ENCODE measurements at regions not wholly inside any gene's neighbourhood (a gene's known extent, or its start where the extent isn't known, plus 50 kb on each side); places are given as distances from the start of the nearest gene placed in this dataset.

- H3K27ac ChIP-seq: no peak overlapping the region
- DNase-seq (ENCODE audit: low spot score): no peak
- ChIA-PET CTCF (interaction anchor here (0.7 kb wide), 1 partner anchor 37 kb away, joined by 4 read pairs; no protein-coding TSS in a partner anchor), POLR2A (ENCODE audit: low non-redundant PET) (no interaction called here)
- no peak for TF ChIP-seq CTCF (conservative IDR thresholded peaks at IDR 0.05; ENCODE audit: low read depth)
Measured at GRCh38 chr5:33273985-33274384, 166.8 kb upstream of the TARS1 start.

DNA sequence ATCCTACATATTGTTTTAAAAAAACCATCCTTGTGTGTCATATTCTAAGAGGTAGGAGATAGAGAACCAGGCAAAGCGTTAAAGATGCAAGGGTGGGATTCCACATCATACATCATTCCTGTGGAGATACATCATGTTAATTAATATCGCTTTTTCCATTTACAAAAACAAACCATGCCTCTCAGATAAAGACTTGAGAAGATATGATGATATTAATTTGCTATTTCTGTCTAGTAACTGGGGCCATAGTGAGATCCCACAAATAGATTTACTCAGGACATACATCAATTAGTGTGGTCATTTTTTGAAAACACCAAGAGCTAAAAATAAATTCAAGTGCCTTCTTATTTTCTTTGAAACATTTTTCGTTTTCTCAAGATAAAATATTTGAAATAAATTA is 165.4 kb upstream of the TARS1 start:
- H3K27ac ChIP-seq: no peak overlapping the region
- ChIA-PET CTCF (interaction anchor here (0.7 kb wide), 1 partner anchor 8 kb away, joined by 3 read pairs; no protein-coding TSS in a partner anchor), POLR2A (ENCODE audit: low non-redundant PET) (no interaction called here)
- no peak for TF ChIP-seq CTCF (conservative IDR thresholded peaks at IDR 0.05; ENCODE audit: low read depth)
- no peak for DNase-seq (ENCODE audit: low spot score)

DNA sequence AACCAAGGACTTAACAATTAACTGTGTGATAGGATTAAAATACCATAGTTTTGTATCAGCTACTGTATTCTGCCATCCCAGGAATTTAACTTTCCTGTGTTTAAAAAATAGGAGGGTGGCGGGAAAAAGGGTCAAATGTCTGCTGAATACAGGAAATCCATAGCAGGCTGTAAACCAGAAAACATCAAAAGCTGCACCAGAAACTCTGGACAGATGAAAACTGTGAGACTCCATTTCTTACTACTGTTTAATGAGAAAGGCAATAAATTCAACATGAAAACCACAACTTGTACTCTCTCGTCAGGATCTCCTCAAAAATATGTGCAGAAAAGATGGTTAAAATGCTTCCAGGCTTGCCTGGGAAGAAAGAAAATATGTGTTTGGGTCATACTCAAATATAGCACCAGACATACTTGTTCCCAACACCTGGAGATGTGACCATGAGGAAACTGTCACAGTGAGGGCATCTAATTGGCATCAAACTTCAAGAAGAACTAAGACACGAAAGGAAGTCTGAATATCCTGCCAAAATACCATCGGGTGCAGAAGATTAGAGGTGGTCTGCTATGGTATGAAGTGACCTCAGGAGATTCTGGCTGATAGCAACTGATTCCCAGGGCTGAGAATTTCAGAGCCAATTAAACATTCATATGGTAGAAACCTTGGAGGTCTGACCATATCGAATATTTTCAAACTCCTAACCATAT is 164.7 kb upstream of the TARS1 start:
- ChIA-PET CTCF (no interaction called here), POLR2A (ENCODE audit: low non-redundant PET) (no interaction called here)
- no peak overlapping the region for H3K27ac ChIP-seq
- no peak for DNase-seq (ENCODE audit: low spot score)
- TF ChIP-seq CTCF (conservative IDR thresholded peaks at IDR 0.05; ENCODE audit: low read depth): no peak

GRCh38 chr5:33276628-33276950 is 164.2 kb upstream of the TARS1 start:
- ChIA-PET POLR2A (ENCODE audit: low non-redundant PET) (no interaction called here), CTCF (no interaction called here)
- no peak for DNase-seq (ENCODE audit: low spot score)
- no peak for TF ChIP-seq CTCF (conservative IDR thresholded peaks at IDR 0.05; ENCODE audit: low read depth)
- H3K27ac ChIP-seq: no peak overlapping the region

DNA sequence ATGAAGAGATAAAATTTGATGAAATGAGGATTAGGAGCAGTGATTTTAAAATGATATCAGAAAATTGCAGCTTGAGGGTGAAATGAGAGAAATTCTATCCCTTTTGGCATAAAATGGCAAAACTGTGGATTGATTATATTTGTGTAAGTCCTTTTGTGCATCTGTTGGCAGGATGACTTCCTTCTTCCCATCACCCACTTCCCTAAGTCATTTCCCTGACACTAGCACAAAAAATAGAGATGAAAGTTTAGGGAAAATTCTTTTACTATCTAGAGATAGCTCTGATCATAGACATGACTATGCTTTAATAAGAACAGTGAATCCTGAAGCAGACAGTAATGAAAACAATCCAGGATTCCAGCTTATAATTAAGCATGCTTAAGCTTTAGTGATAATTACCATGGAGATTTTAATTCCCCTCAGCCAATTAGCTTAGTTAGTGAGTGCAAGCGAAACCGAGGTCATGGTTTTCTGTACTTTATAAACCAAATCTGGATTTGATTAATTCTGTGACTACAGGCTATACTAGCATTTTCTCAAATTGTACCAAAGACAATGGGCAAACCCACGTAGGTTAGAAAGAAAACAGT is 163.6 kb upstream of the TARS1 start:
- no peak for TF ChIP-seq CTCF (conservative IDR thresholded peaks at IDR 0.05; ENCODE audit: low read depth)
- no peak overlapping the region for H3K27ac ChIP-seq

DNA sequence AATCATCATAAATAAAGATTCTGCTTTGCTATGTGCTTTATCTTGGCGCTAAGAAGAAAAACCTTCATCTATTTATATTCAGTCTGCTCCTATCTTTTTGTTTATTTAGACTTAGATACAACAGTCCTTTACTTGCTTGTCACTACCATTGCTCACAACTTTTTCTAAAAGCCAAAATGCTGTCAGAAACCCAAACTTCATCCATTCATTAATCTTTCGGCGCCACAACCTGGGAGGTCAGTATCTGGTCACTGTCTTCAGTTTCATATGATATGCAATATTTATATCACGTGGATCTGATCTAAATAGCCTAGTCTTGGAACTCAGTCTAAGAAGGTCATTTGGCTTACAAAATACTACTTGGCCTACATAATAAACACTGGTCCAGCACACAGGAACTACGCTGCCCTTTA is 159.3 kb upstream of the TARS1 start:
- H3K27ac ChIP-seq: no peak overlapping the region
- TF ChIP-seq CTCF (conservative IDR thresholded peaks at IDR 0.05; ENCODE audit: low read depth): no peak
- POLR2A ChIA-PET (ENCODE audit: low non-redundant PET): no interaction called here
- CTCF ChIA-PET: no interaction called here
- DNase-seq (ENCODE audit: low spot score): no peak

More for the DNA sequence above, 163.6 kb upstream of the TARS1 start:
- DNase-seq (ENCODE audit: low spot score): no peak
- POLR2A ChIA-PET (ENCODE audit: low non-redundant PET): no interaction called here
- CTCF ChIA-PET: no interaction called here

Measured in RWPE1 (cell line).